Psoas muscle (tissue), 7 donors: ENCODE measurements at regions not wholly inside any gene's neighbourhood (a gene's known extent, or its start where the extent isn't known, plus 50 kb on each side); places are given as distances from the start of the nearest gene placed in this dataset.

ENCODE experiments used
- ATAC-seq, 4 donors: fragments of 200-7000 bp; cut with Tn5 transposase; one replicate each; pipeline ENCODE4 v1.9.1; 2020; ENCODE audit warnings: moderate library complexity in 3 of 4, mild to moderate bottlenecking in 2 of 4
- DNase-seq, 2 donors: peaks; one replicate each; pipeline ENCODE4 v3.0.0-alpha.2; 2020
- H3K27ac ChIP-seq: fragments of 200-600 bp; one replicate; pipeline ENCODE4 v1.8.0; 2022
- H3K27me3 ChIP-seq, 3 donors: fragments of 200-600 bp in 1 of 3; one replicate each; pipeline versions ENCODE4 v1.6.1 to v1.8.0; 2013 to 2022; ENCODE audit warnings: low read length in 2 of 3, mild to moderate bottlenecking in 2 of 3, moderate library complexity in 1 of 3; ENCODE audit not compliant: insufficient read depth in 3 of 3
- H3K36me3 ChIP-seq, 2 donors: fragments of 200-600 bp in 1 of 2; one replicate each; pipeline versions ENCODE4 v1.6.1 to v1.8.0; 2013 to 2022; ENCODE audit warnings: low read depth in 1 of 2, mild to moderate bottlenecking in 1 of 2, moderate library complexity in 1 of 2; ENCODE audit not compliant: insufficient read depth in 1 of 2
- H3K4me1 ChIP-seq: fragments of 200-600 bp; one replicate; pipeline ENCODE4 v1.8.0; 2022
- H3K4me3 ChIP-seq: fragments of 200-600 bp; one replicate; pipeline ENCODE4 v1.8.0; 2022; ENCODE audit warnings: mild to moderate bottlenecking
- H3K9me3 ChIP-seq: fragments of 200-600 bp; one replicate; pipeline ENCODE4 v1.8.0; 2022
- CTCF ChIP-seq: fragments of 200-600 bp; IDR thresholded peaks from one replicate; pipeline ENCODE4 v1.8.0; 2022; ENCODE audit warnings: antibody characterized with exemption
- WGBS, 3 donors: extraction: QIAGEN DNeasy Blood & Tissue Kit; methylation state at CpG; one replicate each; pipeline versions ENCODE4 v1.1.6 to v1.1.7; 2013; 5-methylcytosine and 5-hydroxymethylcytosine counted together
- intact Hi-C, 2 donors: fragments of 100-400 bp; cut with DNase I; formaldehyde crosslinking; loops; one replicate each; pipeline versions ENCODE4 v1.11.0 to v1.14.2; 2022
- donor health status: healthy with polysubstance abuse.
- donor health status: DM: no; HTN: no; CAD: no; lungs with moderate emphysema.
- donor health status: Bipolar disorder and iron deficiency.
- donor health status: healthy.
- donor health status: DM: yes; HTN: yes; CAD: no.
- donor health status: DM: no; HTN: no; CAD: no.
- donor health status: DM: yes; HTN: yes; CAD: no.

GRCh38 chr12:60262378-60262777, 666.5 kb downstream of the SLC16A7 start:
- TF ChIP-seq CTCF, result no peak
- ATAC-seq, result no peak
- H3K9me3 ChIP-seq, result no peaks in the 10 kb centered on the region

GRCh38 chr12:60263161-60263560, 667.3 kb downstream of the SLC16A7 start:
- no peak overlapping the region for H3K4me3 ChIP-seq

More at GRCh38 chr12:60262378-60262777, 666.5 kb downstream of the SLC16A7 start:
- no peak for DNase-seq
- WGBS, 3 donors, result 73 to 74% (median 74%) methylated on average over 4 of the region's 4 CpGs
- H3K4me3 ChIP-seq, result no peak overlapping the region
- no peaks in the 10 kb centered on the region for H3K36me3 ChIP-seq
- intact Hi-C loops, result no loop called here
- no peaks in the 10 kb centered on the region for H3K4me1 ChIP-seq
- no peaks in the 10 kb centered on the region for H3K27me3 ChIP-seq
- no peak overlapping the region for H3K27ac ChIP-seq

GRCh38 chr12:60263836-60264493, 668.1 kb downstream of the SLC16A7 start:
- no peak overlapping the region for H3K4me3 ChIP-seq
- WGBS, 3 donors, result 67 to 71% (median 70%) methylated on average over 2 of the region's 2 CpGs

More at GRCh38 chr12:60263161-60263560, 667.3 kb downstream of the SLC16A7 start:
- Histone ChIP-seq H3K27me3 (no peaks in the 10 kb centered on the region), H3K36me3 (no peaks in the 10 kb centered on the region), H3K4me1 (no peaks in the 10 kb centered on the region), H3K9me3 (no peaks in the 10 kb centered on the region), H3K27ac (no peak overlapping the region)
- no peak for TF ChIP-seq CTCF
- DNase-seq, result no peak
- intact Hi-C loops, result no loop called here
- ATAC-seq, result no peak

DNA sequence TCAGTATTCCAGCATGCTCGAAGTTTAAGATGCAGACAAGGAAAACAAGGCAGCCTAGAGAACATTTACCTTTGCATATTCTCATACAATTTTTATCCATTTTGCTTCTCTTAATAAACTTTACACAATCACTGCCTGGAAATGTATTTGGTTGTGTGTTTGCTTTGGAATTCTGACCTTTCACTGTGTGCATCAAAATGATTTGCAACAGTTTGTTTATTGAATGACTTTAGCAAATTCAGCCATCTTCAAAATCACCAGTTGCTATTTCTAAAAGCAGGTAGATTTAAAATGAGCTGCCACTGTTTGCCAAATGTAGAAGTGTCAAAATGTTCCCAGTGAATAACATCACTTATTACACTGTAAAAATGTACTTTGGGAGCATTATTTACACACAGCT, 669.9 kb downstream of the SLC16A7 start:
- intact Hi-C loops, result no loop called here
- WGBS, 3 donors, result 61 to 69% (median 69%) methylated on average over 1 of the region's 1 CpG
- Histone ChIP-seq H3K4me3 (no peak overlapping the region), H3K36me3 (no peaks in the 10 kb centered on the region), H3K27me3 (no peaks in the 10 kb centered on the region), H3K9me3 (no peaks in the 10 kb centered on the region), H3K27ac (no peak overlapping the region), H3K4me1 (no peaks in the 10 kb centered on the region)
- no peak for DNase-seq
- TF ChIP-seq CTCF, result no peak
- ATAC-seq, result no peak

More at GRCh38 chr12:60263836-60264493, 668.1 kb downstream of the SLC16A7 start:
- Histone ChIP-seq H3K4me1 (no peaks in the 10 kb centered on the region), H3K27me3 (no peaks in the 10 kb centered on the region), H3K27ac (no peak overlapping the region), H3K9me3 (no peaks in the 10 kb centered on the region), H3K36me3 (no peaks in the 10 kb centered on the region)
- no peak for TF ChIP-seq CTCF
- DNase-seq (no peak), ATAC-seq (no peak)
- intact Hi-C loops, result no loop called here

- no peak for DNase-seq
- H3K27ac ChIP-seq, result no peak overlapping the region
- H3K36me3 ChIP-seq, result no peaks in the 10 kb centered on the region
- no peaks in the 10 kb centered on the region for H3K9me3 ChIP-seq
- H3K27me3 ChIP-seq, result no peaks in the 10 kb centered on the region
- no peak for ATAC-seq
- WGBS, 3 donors, result 88 to 93% (median 91%) methylated on average over 4 of the region's 4 CpGs
- no peaks in the 10 kb centered on the region for H3K4me1 ChIP-seq
- intact Hi-C loops, result no loop called here
- TF ChIP-seq CTCF, result no peak
- H3K4me3 ChIP-seq, result no peak overlapping the region
Measured at GRCh38 chr12:60266381-60266852, 670.6 kb downstream of the SLC16A7 start.
